ENCODE measurements at regions not wholly inside any gene's neighbourhood (a gene's known extent, or its start where the extent isn't known, plus 50 kb on each side); places are given as distances from the start of the nearest gene placed in this dataset.

- Histone ChIP-seq H3K36me3 (ENCODE audit: insufficient read depth, low read length) (no peaks in the 10 kb centered on the region), H3K27me3 (ENCODE audit: insufficient read depth, low read depth, low read length) (no peaks in the 10 kb centered on the region)
Measured at GRCh38 chr13:78428646-78429045, 174.7 kb downstream of the POU4F1 start.

GRCh38 chr13:78426183-78426582, 177.2 kb downstream of the POU4F1 start:
- no peak overlapping the region for H3K4me3 ChIP-seq (ENCODE audit: low read length)
- H3K27me3 ChIP-seq (ENCODE audit: insufficient read depth, low read depth, low read length), result no peaks in the 10 kb centered on the region
- H4K20me1 ChIP-seq (ENCODE audit: insufficient read depth), result no peaks in the 10 kb centered on the region
- no peaks in the 10 kb centered on the region for H3F3A ChIP-seq (ENCODE audit: insufficient read depth, low read length, poor library complexity, severe bottlenecking)
- TF ChIP-seq CTCF (IDR thresholded peaks at IDR 0.05; ENCODE audit: poor library complexity, severe bottlenecking), result no peak
- TF ChIP-seq TAF1 (IDR thresholded peaks at IDR 0.05; ENCODE audit: low read depth), result no peak
- no peak for TF ChIP-seq RAD21 (conservative IDR thresholded peaks at IDR 0.05)
- TF ChIP-seq EZH2 (IDR thresholded peaks at IDR 0.05; ENCODE audit: borderline replicate concordance, insufficient read depth, low read length, poor library complexity, severe bottlenecking), result no peak
- TF ChIP-seq MXI1 (conservative IDR thresholded peaks at IDR 0.05; ENCODE audit: poor library complexity, severe bottlenecking), result no peak
- no peaks in the 10 kb centered on the region for H3K79me2 ChIP-seq (replicated peaks; ENCODE audit: insufficient read depth, low read length)
- no peaks in the 10 kb centered on the region for H3K9me2 ChIP-seq (ENCODE audit: insufficient read depth, low read length)
- H3K27ac ChIP-seq (ENCODE audit: low read length), result no peak overlapping the region
- H3K4me2 ChIP-seq (ENCODE audit: low read length), result no peak overlapping the region
- no peak overlapping the region for H2AFZ ChIP-seq (ENCODE audit: low read depth, low read length)
- H3K9me3 ChIP-seq (ENCODE audit: low read length), result no peaks in the 10 kb centered on the region
- H3K9ac ChIP-seq (ENCODE audit: low read length), result no peak overlapping the region
- H3K36me3 ChIP-seq (ENCODE audit: insufficient read depth, low read length), result no peaks in the 10 kb centered on the region

More at GRCh38 chr13:78428646-78429045, 174.7 kb downstream of the POU4F1 start:
- H3K9me3 ChIP-seq (ENCODE audit: low read length), result no peaks in the 10 kb centered on the region
- no peaks in the 10 kb centered on the region for H3K79me2 ChIP-seq (replicated peaks; ENCODE audit: insufficient read depth, low read length)
- no peaks in the 10 kb centered on the region for H4K20me1 ChIP-seq (ENCODE audit: insufficient read depth)
- no peak overlapping the region for H3K4me2 ChIP-seq (ENCODE audit: low read length)
- no peak for TF ChIP-seq RAD21 (conservative IDR thresholded peaks at IDR 0.05)
- no peak for TF ChIP-seq CTCF (IDR thresholded peaks at IDR 0.05; ENCODE audit: poor library complexity, severe bottlenecking)
- TF ChIP-seq MXI1 (conservative IDR thresholded peaks at IDR 0.05; ENCODE audit: poor library complexity, severe bottlenecking), result no peak
- TF ChIP-seq REST (IDR thresholded peaks at IDR 0.05; ENCODE audit: borderline replicate concordance), result no peak
- TF ChIP-seq EP300 (conservative IDR thresholded peaks at IDR 0.05; ENCODE audit: poor library complexity, severe bottlenecking), result no peak
- TF ChIP-seq TAF1 (IDR thresholded peaks at IDR 0.05; ENCODE audit: low read depth), result no peak
- no peak for TF ChIP-seq POLR2AphosphoS5 (IDR thresholded peaks at IDR 0.05)
- TF ChIP-seq SMC3 (conservative IDR thresholded peaks at IDR 0.05; ENCODE audit: poor library complexity), result no peak
- no peak for TF ChIP-seq EZH2 (IDR thresholded peaks at IDR 0.05; ENCODE audit: borderline replicate concordance, insufficient read depth, low read length, poor library complexity, severe bottlenecking)
- H3K27ac ChIP-seq (ENCODE audit: low read length), result no peak overlapping the region
- no peak overlapping the region for H2AFZ ChIP-seq (ENCODE audit: low read depth, low read length)
- no peak overlapping the region for H3K4me3 ChIP-seq (ENCODE audit: low read length)
- no peak overlapping the region for H3K9ac ChIP-seq (ENCODE audit: low read length)
- no peaks in the 10 kb centered on the region for H3F3A ChIP-seq (ENCODE audit: insufficient read depth, low read length, poor library complexity, severe bottlenecking)
- no peaks in the 10 kb centered on the region for H3K9me2 ChIP-seq (ENCODE audit: insufficient read depth, low read length)

All from neural cell (in vitro differentiated cells).